Heart left ventricle (tissue), 16 donors: ENCODE measurements at regions not wholly inside any gene's neighbourhood (a gene's known extent, or its start where the extent isn't known, plus 50 kb on each side); places are given as distances from the start of the nearest gene placed in this dataset.

Experiments
- ATAC-seq, 4 donors: fragments of 200-7000 bp; cut with Tn5 transposase; one replicate each; pipeline ENCODE4 v1.9.1; 2020 to 2022; ENCODE audit warnings: moderate library complexity in 4 of 4, mild to moderate bottlenecking in 3 of 4, moderate number of reproducible peaks in 1 of 4
- DNase-seq, 5 donors: peaks; one replicate each; pipeline ENCODE4 v3.0.0-alpha.2; 2020
- H3K27ac ChIP-seq, 12 donors: fragments of 200-600 bp; sonication (generic) in 4 of 12; one replicate each; pipeline versions ENCODE4 v1.5.0 to v1.8.0; 2016 to 2022; ENCODE audit warnings: mild to moderate bottlenecking in 2 of 12
- H3K27me3 ChIP-seq, 9 donors: fragments of 200-600 bp; sonication (generic) in 2 of 9; one replicate each; pipeline versions ENCODE4 v1.5.1 to v1.8.0; 2016 to 2022; ENCODE audit warnings: mild to moderate bottlenecking in 3 of 9
- H3K36me3 ChIP-seq, 9 donors: fragments of 200-600 bp; sonication (generic) in 2 of 9; one replicate each; pipeline versions ENCODE4 v1.5.0 to v1.8.0; 2018 to 2022; ENCODE audit warnings: mild to moderate bottlenecking in 2 of 9
- H3K4me1 ChIP-seq, 12 donors: fragments of 200-600 bp; sonication (generic) in 4 of 12; one replicate each; pipeline versions ENCODE4 v1.5.0 to v1.8.0; 2016 to 2022; ENCODE audit warnings: mild to moderate bottlenecking in 3 of 12
- H3K4me3 ChIP-seq, 12 donors: fragments of 200-600 bp; sonication (generic) in 4 of 12; one replicate each; pipeline versions ENCODE4 v1.5.0 to v1.8.0; 2017 to 2022; ENCODE audit warnings: mild to moderate bottlenecking in 9 of 12, moderate library complexity in 4 of 12
- H3K9me3 ChIP-seq, 12 donors: fragments of 200-600 bp; sonication (generic) in 4 of 12; one replicate each; pipeline versions ENCODE4 v1.5.0 to v1.8.0; 2016 to 2022; ENCODE audit warnings: mild to moderate bottlenecking in 1 of 12
- CTCF ChIP-seq, 12 donors: fragments of 200-600 bp; sonication (generic) in 4 of 12; IDR thresholded peaks; one replicate each; pipeline versions ENCODE4 v1.5.0 to v1.8.0; 2018 to 2022; ENCODE audit warnings: antibody characterized with exemption in 12 of 12, mild to moderate bottlenecking in 5 of 12
- POLR2A ChIP-seq, 2 donors: fragments of 450-650 bp; IDR thresholded peaks; one replicate each; pipeline ENCODE4 v1.6.1; 2017; ENCODE audit warnings: antibody characterized with exemption in 2 of 2, mild to moderate bottlenecking in 2 of 2, moderate library complexity in 2 of 2
- WGBS, 4 donors: extraction: QIAGEN DNeasy Blood & Tissue Kit in 2 of 4; methylation state at CpG; one replicate each; pipeline versions ENCODE4 v1.1.5 to v1.1.7; 2013 to 2018; 5-methylcytosine and 5-hydroxymethylcytosine counted together
- intact Hi-C, 10 donors: fragments of 100-400 bp; cut with DNase I; formaldehyde crosslinking; loops; one replicate each; pipeline versions ENCODE4 v1.11.1 to v1.14.2; 2022
- donor health status: ischemic (EF 13 %, LVEDD 7.1; RV severe dilation, severe dysfunction).
- donor health status: healthy with polysubstance abuse.
- donor health status: DM: no; HTN: yes; CAD: no.
- donor health status: DM: no; HTN: no; CAD: no.
- donor health status: ischemic (EF 25% LVEDD 6.9; RV normal size, moderate dysfunction).
- donor health status: ischemic (EF 25% LVEDD 5.7; RV mildly dilated, moderate dysfunction).
- donor health status: healthy.
- donor health status: DM: yes; HTN: yes; CAD: no.
- donor health status: ischemic (EF 35%, LVEDD 5.7; RV mildly dilated, moderate dysfunction).
- donor health status: nonischemic (EF 11% LVEDD 7.7; RV severe dilation, severe dysfunction).
- donor health status: DM: yes; HTN: yes; CAD: no.
- donor health status: PGD.
- donor health status: ischemic (EF 29% LVEDD 5.4; RV normal size, mild dysfunction).
- donor health status: nonischemic (EF 23%, LVEDD 6.1; RV moderate dilation, normal function).

- no peak overlapping the region for H3K4me3 ChIP-seq
- H3K9me3 ChIP-seq: peaks cover 0 to 9% (median 0%) of the 10 kb centered on the region in 12 donors
- intact Hi-C loops: no loop called here
- H3K36me3 ChIP-seq: no peaks in the 10 kb centered on the region
- no peak for DNase-seq
- H3K27me3 ChIP-seq: no peaks in the 10 kb centered on the region
- WGBS, 4 donors: 51 to 74% (median 71%) methylated on average over 6 of the region's 6 CpGs
- H3K27ac ChIP-seq: no peak overlapping the region
- no peak for ATAC-seq
- TF ChIP-seq CTCF (IDR thresholded peaks at IDR 0.05) (no peak), POLR2A (IDR thresholded peaks at IDR 0.05) (no peak)
- no peaks in the 10 kb centered on the region for H3K4me1 ChIP-seq
Measured at GRCh38 chr2:121955426-121955825, 200.0 kb downstream of the TSN start.

- intact Hi-C loops: no loop called here
- Histone ChIP-seq H3K4me3 (no peak overlapping the region), H3K36me3 (no peaks in the 10 kb centered on the region), H3K4me1 (no peaks in the 10 kb centered on the region), H3K27ac (no peak overlapping the region), H3K9me3 (peaks cover 0 to 9% (median 0%) of the 10 kb centered on the region in 12 donors), H3K27me3 (no peaks in the 10 kb centered on the region)
- ATAC-seq (no peak), DNase-seq (no peak)
- TF ChIP-seq POLR2A (IDR thresholded peaks at IDR 0.05): no peak
- no peak for TF ChIP-seq CTCF (IDR thresholded peaks at IDR 0.05)
- WGBS, 4 donors: 77 to 86% (median 82%) methylated on average over 9 of the region's 9 CpGs
Measured at GRCh38 chr2:121955872-121956271, 200.4 kb downstream of the TSN start.

GRCh38 chr2:121960251-121960650, 204.8 kb downstream of the TSN start:
- H3K27me3 ChIP-seq: peaks cover 0 to 9% (median 0%) of the 10 kb centered on the region in 9 donors
- WGBS, 4 donors: 84 to 91% (median 88%) methylated on average over 7 of the region's 7 CpGs
- DNase-seq: no peak
- H3K27ac ChIP-seq: no peak overlapping the region
- no peak overlapping the region for H3K4me3 ChIP-seq
- H3K4me1 ChIP-seq: no peaks in the 10 kb centered on the region
- H3K36me3 ChIP-seq: no peaks in the 10 kb centered on the region
- no peak for ATAC-seq
- intact Hi-C loops: no loop called here
- TF ChIP-seq POLR2A (IDR thresholded peaks at IDR 0.05) (no peak), CTCF (IDR thresholded peaks at IDR 0.05) (no peak)
- no peaks in the 10 kb centered on the region for H3K9me3 ChIP-seq

- Histone ChIP-seq H3K4me1 (no peaks in the 10 kb centered on the region), H3K9me3 (no peaks in the 10 kb centered on the region), H3K4me3 (no peak overlapping the region), H3K27me3 (peaks cover 0 to 9% (median 0%) of the 10 kb centered on the region in 9 donors), H3K27ac (no peak overlapping the region), H3K36me3 (no peaks in the 10 kb centered on the region)
- DNase-seq: no peak
- no peak for ATAC-seq
- whole genome bisulfite sequencing, 4 donors: 82 to 90% (median 84%) methylated on average over 5 of the region's 5 CpGs
- TF ChIP-seq CTCF (IDR thresholded peaks at IDR 0.05) (no peak), POLR2A (IDR thresholded peaks at IDR 0.05) (no peak)
- intact Hi-C loops: no loop called here
Measured at GRCh38 chr2:121961761-121962160, 206.3 kb downstream of the TSN start.
